Femur (tissue), 1 donor: ENCODE measurements at regions not wholly inside any gene's neighbourhood (a gene's known extent, or its start where the extent isn't known, plus 50 kb on each side); places are given as distances from the start of the nearest gene placed in this dataset.
"Not testable (repeated sequence)": the region's sequence is repeated elsewhere in the genome, so short reads cannot be mapped to it uniquely, and the experiment has no call there.

ENCODE experiments used
- DNase-seq: peaks from one replicate; pipeline ENCODE4 v3.0.0-alpha.2; 2017

- no peak for DNase-seq
These were observed 70.6 kb downstream of the SMPDL3A start for GRCh38 chr6:122859676-122860075.

GRCh38 chr6:122861594-122861993 is 72.5 kb downstream of the SMPDL3A start:
- DNase-seq, result no peak

GRCh38 chr6:122868137-122868536 is 79.1 kb downstream of the SMPDL3A start:
- DNase-seq, result no peak

- DNase-seq, result peak; percentile 40
These were observed 80.5 kb downstream of the SMPDL3A start for GRCh38 chr6:122869437-122870024.

- DNase-seq, result no peak
These were observed 82.0 kb downstream of the SMPDL3A start for GRCh38 chr6:122871079-122871478.

GRCh38 chr6:122872311-122872710 is 83.3 kb downstream of the SMPDL3A start:
- DNase-seq, result no peak

GRCh38 chr6:122877302-122877701 is 88.2 kb downstream of the SMPDL3A start:
- DNase-seq, result no peak

GRCh38 chr6:122878796-122879195 is 89.7 kb downstream of the SMPDL3A start:
- DNase-seq, result no peak

GRCh38 chr6:122886481-122886880 is 97.4 kb downstream of the SMPDL3A start:
- DNase-seq, result no peak

- DNase-seq, result no peak
These were observed 98.9 kb downstream of the SMPDL3A start for GRCh38 chr6:122887941-122888340.

GRCh38 chr6:122888680-122889079 is 99.6 kb downstream of the SMPDL3A start:
- DNase-seq, result not testable (repeated sequence)

- no peak for DNase-seq
These were observed 101.2 kb downstream of the SMPDL3A start for GRCh38 chr6:122890250-122890649.

GRCh38 chr6:122894791-122895190 is 101.2 kb upstream of the CLVS2 start:
- DNase-seq, result no peak

GRCh38 chr6:122902326-122902725 is 93.7 kb upstream of the CLVS2 start:
- no peak for DNase-seq

- DNase-seq, result no peak
These were observed 92.6 kb upstream of the CLVS2 start for GRCh38 chr6:122903266-122903915.

- no peak for DNase-seq
These were observed 91.9 kb upstream of the CLVS2 start for GRCh38 chr6:122904166-122904565.

- DNase-seq, result no peak
These were observed 82.5 kb upstream of the CLVS2 start for GRCh38 chr6:122913558-122913957.

- DNase-seq, result no peak
These were observed 77.3 kb upstream of the CLVS2 start for GRCh38 chr6:122918714-122919113.

- DNase-seq, result no peak
These were observed 65.5 kb upstream of the CLVS2 start for GRCh38 chr6:122930252-122931180.

- DNase-seq, result no peak
These were observed 64.1 kb upstream of the CLVS2 start for GRCh38 chr6:122931916-122932315.

- not testable (repeated sequence) for DNase-seq
These were observed 51.1 kb upstream of the CLVS2 start for GRCh38 chr6:122944936-122945335.
